ENCODE measurements at regions not wholly inside any gene's neighbourhood (a gene's known extent, or its start where the extent isn't known, plus 50 kb on each side); places are given as distances from the start of the nearest gene placed in this dataset.

- no peak for TF ChIP-seq CTCF (IDR thresholded peaks at IDR 0.05)
- no peak for TF ChIP-seq EP300 (IDR thresholded peaks at IDR 0.05)
- TF ChIP-seq POLR2A (IDR thresholded peaks at IDR 0.05; ENCODE audit: low read depth): no peak
- no peak for TF ChIP-seq POLR2AphosphoS5 (IDR thresholded peaks at IDR 0.05)
- DNase-seq (ENCODE audit: extremely low spot score): no peak
- H3K36me3 ChIP-seq: no peaks in the 10 kb centered on the region
These were observed 221.5 kb downstream of the TEX29 start for GRCh38 chr13:111541752-111542529.

GRCh38 chr13:111542530-111543341, 222.3 kb downstream of the TEX29 start:
- TF ChIP-seq EP300 (IDR thresholded peaks at IDR 0.05) (no peak), POLR2AphosphoS5 (IDR thresholded peaks at IDR 0.05) (no peak), CTCF (IDR thresholded peaks at IDR 0.05) (no peak), POLR2A (IDR thresholded peaks at IDR 0.05; ENCODE audit: low read depth) (no peak)
- intact Hi-C loops (cut with DNase I): no loop called here
- DNase-seq (ENCODE audit: extremely low spot score): no peak
- H3K4me3 ChIP-seq: no peak overlapping the region
- H3K9me3 ChIP-seq: peaks cover 0 to 8% (median 0%) of the 10 kb centered on the region in 4 donors
- H3K36me3 ChIP-seq: no peaks in the 10 kb centered on the region
- WGBS: 82% methylated on average over 13 of the region's 14 CpGs
- peaks cover 0 to 33% (median under 1%) of the 10 kb centered on the region in 4 donors for H3K27me3 ChIP-seq
- H3K27ac ChIP-seq (replicated peaks in 1 of 4): no peak overlapping the region
- H3K4me1 ChIP-seq: no peaks in the 10 kb centered on the region

More at GRCh38 chr13:111541752-111542529, 221.5 kb downstream of the TEX29 start:
- H3K27me3 ChIP-seq: peaks cover 0 to 40% (median 1%) of the 10 kb centered on the region in 4 donors
- no peak overlapping the region for H3K27ac ChIP-seq (replicated peaks in 1 of 4)
- no peaks in the 10 kb centered on the region for H3K4me1 ChIP-seq
- intact Hi-C loops (cut with DNase I): no loop called here
- WGBS: 76% methylated on average over 15 of the region's 15 CpGs
- H3K4me3 ChIP-seq: no peak overlapping the region
- peaks cover 0 to 8% (median 0%) of the 10 kb centered on the region in 4 donors for H3K9me3 ChIP-seq

- no peak overlapping the region for H3K4me3 ChIP-seq
- TF ChIP-seq EP300 (IDR thresholded peaks at IDR 0.05) (no peak), POLR2A (IDR thresholded peaks at IDR 0.05; ENCODE audit: low read depth) (no peak), CTCF (IDR thresholded peaks at IDR 0.05) (no peak), POLR2AphosphoS5 (IDR thresholded peaks at IDR 0.05) (no peak)
- H3K27ac ChIP-seq (replicated peaks in 1 of 4): no peak overlapping the region
- peaks cover 0 to 8% (median 0%) of the 10 kb centered on the region in 4 donors for H3K9me3 ChIP-seq
- no peak for DNase-seq (ENCODE audit: extremely low spot score)
- H3K36me3 ChIP-seq: no peaks in the 10 kb centered on the region
- intact Hi-C loops (cut with DNase I): no loop called here
- 84% methylated on average over 18 of the region's 19 CpGs for WGBS
- no peaks in the 10 kb centered on the region for H3K4me1 ChIP-seq
- H3K27me3 ChIP-seq: peaks cover 0 to 5% (median 0%) of the 10 kb centered on the region in 4 donors
These were observed 226.7 kb downstream of the TEX29 start for GRCh38 chr13:111546921-111547675.

GRCh38 chr13:111547726-111548273, 227.4 kb downstream of the TEX29 start:
- TF ChIP-seq POLR2A (IDR thresholded peaks at IDR 0.05; ENCODE audit: low read depth) (no peak), POLR2AphosphoS5 (IDR thresholded peaks at IDR 0.05) (no peak), CTCF (IDR thresholded peaks at IDR 0.05) (no peak), EP300 (IDR thresholded peaks at IDR 0.05) (no peak)
- intact Hi-C loops (cut with DNase I): no loop called here
- H3K27me3 ChIP-seq: peaks cover 0 to 5% (median 0%) of the 10 kb centered on the region in 4 donors
- no peaks in the 10 kb centered on the region for H3K4me1 ChIP-seq
- H3K9me3 ChIP-seq: peaks cover 0 to 8% (median 0%) of the 10 kb centered on the region in 4 donors
- H3K4me3 ChIP-seq: no peak overlapping the region
- no peak for DNase-seq (ENCODE audit: extremely low spot score)
- no peak overlapping the region for H3K27ac ChIP-seq (replicated peaks in 1 of 4)
- WGBS: 94% methylated on average over 40 of the region's 40 CpGs
- H3K36me3 ChIP-seq: no peaks in the 10 kb centered on the region

Measured in esophagus muscularis mucosa (tissue), 4 donors.